ENCODE measurements at regions not wholly inside any gene's neighbourhood (a gene's known extent, or its start where the extent isn't known, plus 50 kb on each side); places are given as distances from the start of the nearest gene placed in this dataset.

DNA sequence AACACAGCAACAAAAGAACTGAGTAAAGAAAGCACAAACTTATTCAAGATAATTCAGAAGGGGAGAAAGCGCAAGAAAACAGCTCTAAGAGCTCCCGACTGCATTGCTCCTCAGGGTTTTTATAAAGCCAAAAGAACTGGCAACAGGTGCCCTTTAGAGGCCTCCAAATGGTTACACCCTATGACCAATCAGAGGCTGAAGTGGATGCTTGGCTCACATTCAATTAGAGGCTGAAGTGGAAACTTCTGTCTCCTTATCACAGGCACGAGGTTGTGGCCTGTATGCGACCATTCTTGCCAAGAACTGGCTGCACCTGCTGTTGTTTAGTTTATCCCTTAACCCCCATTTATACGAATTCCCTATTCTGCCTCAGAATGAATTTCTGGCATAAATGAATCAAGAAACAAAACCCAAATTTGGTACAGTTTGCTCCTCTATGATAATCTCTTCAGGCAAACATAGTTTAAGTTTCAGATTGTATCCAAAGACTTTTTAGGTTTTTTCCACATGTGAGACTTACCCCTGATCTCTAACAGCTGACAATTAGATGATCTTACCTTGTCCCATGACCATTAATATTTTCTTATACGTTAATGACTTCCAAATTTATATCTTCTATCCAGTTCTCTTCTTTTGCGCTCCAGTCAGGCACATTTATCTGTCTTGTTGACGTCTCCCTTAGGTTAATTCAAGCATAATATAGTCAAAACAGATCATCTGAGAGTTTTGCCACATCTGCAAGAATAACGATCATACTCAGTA is 504.8 kb downstream of the NXPH1 start:
- H3K27ac ChIP-seq: no peak overlapping the region
- WGBS, 2 donors: 49 to 54% methylated on average over 9 of the region's 9 CpGs
- H3K27me3 ChIP-seq: no peaks in the 10 kb centered on the region
- no peak overlapping the region for H3K4me3 ChIP-seq
- no peaks in the 10 kb centered on the region for H3K4me1 ChIP-seq
- peak; percentile 41 for DNase-seq
- no peaks in the 10 kb centered on the region for H3K36me3 ChIP-seq (ENCODE audit: low read depth, missing control alignments)
- no peaks in the 10 kb centered on the region for H3K9me3 ChIP-seq
- intact Hi-C loops (cut with DNase I; ENCODE audit: low total_unique reads): no loop called here
- TF ChIP-seq POLR2A (IDR thresholded peaks at IDR 0.05): no peak
- TF ChIP-seq, protein P1, sequence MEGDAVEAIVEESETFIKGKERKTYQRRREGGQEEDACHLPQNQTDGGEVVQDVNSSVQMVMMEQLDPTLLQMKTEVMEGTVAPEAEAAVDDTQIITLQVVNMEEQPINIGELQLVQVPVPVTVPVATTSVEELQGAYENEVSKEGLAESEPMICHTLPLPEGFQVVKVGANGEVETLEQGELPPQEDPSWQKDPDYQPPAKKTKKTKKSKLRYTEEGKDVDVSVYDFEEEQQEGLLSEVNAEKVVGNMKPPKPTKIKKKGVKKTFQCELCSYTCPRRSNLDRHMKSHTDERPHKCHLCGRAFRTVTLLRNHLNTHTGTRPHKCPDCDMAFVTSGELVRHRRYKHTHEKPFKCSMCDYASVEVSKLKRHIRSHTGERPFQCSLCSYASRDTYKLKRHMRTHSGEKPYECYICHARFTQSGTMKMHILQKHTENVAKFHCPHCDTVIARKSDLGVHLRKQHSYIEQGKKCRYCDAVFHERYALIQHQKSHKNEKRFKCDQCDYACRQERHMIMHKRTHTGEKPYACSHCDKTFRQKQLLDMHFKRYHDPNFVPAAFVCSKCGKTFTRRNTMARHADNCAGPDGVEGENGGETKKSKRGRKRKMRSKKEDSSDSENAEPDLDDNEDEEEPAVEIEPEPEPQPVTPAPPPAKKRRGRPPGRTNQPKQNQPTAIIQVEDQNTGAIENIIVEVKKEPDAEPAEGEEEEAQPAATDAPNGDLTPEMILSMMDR (IDR thresholded peaks at IDR 0.05): no peak

- Histone ChIP-seq H3K4me3 (no peak overlapping the region), H3K4me1 (no peaks in the 10 kb centered on the region), H3K27me3 (no peaks in the 10 kb centered on the region), H3K27ac (no peak overlapping the region), H3K36me3 (ENCODE audit: low read depth, missing control alignments) (no peaks in the 10 kb centered on the region), H3K9me3 (no peaks in the 10 kb centered on the region)
- intact Hi-C loops (cut with DNase I; ENCODE audit: low total_unique reads): no loop called here
- WGBS, 2 donors: 77% methylated on average over 1 of the region's 1 CpG
- DNase-seq: no peak
- no peak for TF ChIP-seq POLR2A (IDR thresholded peaks at IDR 0.05)
- TF ChIP-seq, protein P1 (IDR thresholded peaks at IDR 0.05): no peak
Measured at GRCh38 chr7:8939446-8939845, 506.0 kb downstream of the NXPH1 start.

DNA sequence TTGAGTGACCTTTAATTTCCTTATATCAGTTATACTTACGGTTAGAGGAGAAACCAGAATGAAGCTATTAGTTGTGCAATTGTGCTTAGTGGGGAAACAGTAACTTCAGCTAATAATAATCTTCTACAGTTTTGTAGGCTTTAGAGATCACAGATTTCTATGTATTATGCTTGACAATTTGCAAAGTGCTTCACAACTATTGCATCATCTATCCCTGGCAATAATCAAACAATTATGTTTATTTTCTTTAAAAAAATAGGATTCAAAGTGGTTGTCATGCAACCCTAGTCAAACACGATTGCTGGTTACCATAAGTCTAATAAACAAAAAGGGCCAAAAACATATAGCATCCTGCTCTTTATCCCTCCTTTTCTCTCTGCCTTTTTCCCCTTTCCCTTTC is 530.3 kb downstream of the NXPH1 start:
- WGBS, 2 donors: 92 to 94% methylated on average over 2 of the region's 2 CpGs
- no peaks in the 10 kb centered on the region for H3K27me3 ChIP-seq
- intact Hi-C loops (cut with DNase I; ENCODE audit: low total_unique reads): no loop called here

DNA sequence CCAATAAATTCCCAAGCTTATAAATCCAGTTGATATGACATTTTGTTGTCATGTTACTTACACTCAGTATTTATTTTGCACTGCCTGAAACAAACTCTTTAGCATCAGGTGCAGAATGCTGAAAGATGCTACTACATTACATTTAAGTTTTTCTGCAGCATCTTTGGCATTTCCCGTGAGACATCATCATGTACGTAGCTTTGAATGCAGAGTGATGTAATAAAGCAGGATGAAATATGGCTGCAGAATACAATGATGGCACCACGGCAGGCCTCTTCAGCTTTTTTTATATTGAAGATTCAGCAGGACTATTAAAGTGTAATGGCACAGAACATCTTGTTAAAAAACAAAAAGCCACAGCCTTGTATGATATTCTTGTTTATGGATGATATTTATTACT is 531.8 kb downstream of the NXPH1 start:
- no peak for DNase-seq
- H3K27me3 ChIP-seq: no peaks in the 10 kb centered on the region
- no peaks in the 10 kb centered on the region for H3K36me3 ChIP-seq (ENCODE audit: low read depth, missing control alignments)
- no peak overlapping the region for H3K4me3 ChIP-seq
- H3K27ac ChIP-seq: no peak overlapping the region
- intact Hi-C loops (cut with DNase I; ENCODE audit: low total_unique reads): no loop called here
- TF ChIP-seq, protein P1 (IDR thresholded peaks at IDR 0.05): no peak
- no peak for TF ChIP-seq POLR2A (IDR thresholded peaks at IDR 0.05)
- WGBS, 2 donors: 87 to 89% methylated on average over 3 of the region's 3 CpGs
- H3K9me3 ChIP-seq: no peaks in the 10 kb centered on the region
- no peaks in the 10 kb centered on the region for H3K4me1 ChIP-seq

More for the DNA sequence above, 530.3 kb downstream of the NXPH1 start:
- no peak for TF ChIP-seq POLR2A (IDR thresholded peaks at IDR 0.05)
- TF ChIP-seq, protein P1 (IDR thresholded peaks at IDR 0.05): no peak
- Histone ChIP-seq H3K4me3 (no peak overlapping the region), H3K36me3 (ENCODE audit: low read depth, missing control alignments) (no peaks in the 10 kb centered on the region), H3K9me3 (no peaks in the 10 kb centered on the region), H3K4me1 (no peaks in the 10 kb centered on the region), H3K27ac (no peak overlapping the region)
- DNase-seq: no peak

DNA sequence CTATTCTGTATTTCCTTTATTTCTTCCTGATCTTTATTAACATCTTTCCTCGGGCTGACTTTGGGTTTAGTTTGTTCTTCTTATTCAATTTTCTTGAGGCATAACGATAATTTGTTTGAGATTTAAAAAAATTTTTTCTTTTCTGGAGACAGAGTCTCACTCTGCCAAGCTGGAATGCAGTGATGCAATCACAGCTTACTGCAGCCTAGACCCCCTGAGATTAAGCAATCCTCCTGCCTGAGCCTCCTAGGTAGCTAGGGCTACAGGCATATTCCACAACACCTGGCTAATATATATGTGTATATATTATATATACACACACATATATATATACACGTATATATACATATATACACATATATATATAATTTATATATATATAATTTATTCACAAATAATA is 540.2 kb downstream of the NXPH1 start:
- H3K4me1 ChIP-seq: no peaks in the 10 kb centered on the region
- no peak for DNase-seq
- no peaks in the 10 kb centered on the region for H3K9me3 ChIP-seq
- no peak overlapping the region for H3K27ac ChIP-seq
- intact Hi-C loops (cut with DNase I; ENCODE audit: low total_unique reads): no loop called here
- no peaks in the 10 kb centered on the region for H3K36me3 ChIP-seq (ENCODE audit: low read depth, missing control alignments)
- WGBS, 2 donors: 61 to 69% methylated on average over 3 of the region's 3 CpGs
- TF ChIP-seq, protein P1 (IDR thresholded peaks at IDR 0.05): no peak
- no peak for TF ChIP-seq POLR2A (IDR thresholded peaks at IDR 0.05)
- no peaks in the 10 kb centered on the region for H3K27me3 ChIP-seq
- H3K4me3 ChIP-seq: no peak overlapping the region

Measured in testis (tissue), 2 donors.